ENCODE measurements at regions not wholly inside any gene's neighbourhood (a gene's known extent, or its start where the extent isn't known, plus 50 kb on each side); places are given as distances from the start of the nearest gene placed in this dataset.
"Not testable (repeated sequence)": the region's sequence is repeated elsewhere in the genome, so short reads cannot be mapped to it uniquely, and the experiment has no call there.

DNA sequence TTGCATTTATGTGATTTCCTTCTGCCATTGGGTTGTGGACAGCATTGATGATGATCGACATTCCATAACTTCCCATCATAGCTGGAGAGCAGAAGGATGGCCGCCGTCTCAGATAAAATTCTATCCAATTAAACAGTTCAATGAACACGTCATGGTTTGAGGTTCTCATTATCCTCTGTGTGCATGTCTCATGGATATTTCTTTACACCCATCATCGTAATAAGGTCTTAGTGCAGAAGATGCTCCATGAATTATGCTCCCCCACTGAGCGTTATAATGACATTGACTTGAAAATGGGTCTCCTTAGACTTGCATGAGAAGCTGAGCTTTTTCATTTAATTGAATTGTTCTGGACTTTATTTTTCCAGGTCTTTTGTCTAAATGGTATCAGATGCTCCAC is 92.1 kb downstream of the TRIM42 start:
- no peak for DNase-seq (ENCODE audit: extremely low spot score)
- ChIA-PET POLR2A (no interaction called here), CTCF (no interaction called here)
- TF ChIP-seq CTBP1 (IDR thresholded peaks at IDR 0.05; ENCODE audit: borderline replicate concordance): no peak
- TF ChIP-seq BHLHE40 (IDR thresholded peaks at IDR 0.05; ENCODE audit: borderline replicate concordance): no peak
- no peak for TF ChIP-seq ELF4 (IDR thresholded peaks at IDR 0.05)

DNA sequence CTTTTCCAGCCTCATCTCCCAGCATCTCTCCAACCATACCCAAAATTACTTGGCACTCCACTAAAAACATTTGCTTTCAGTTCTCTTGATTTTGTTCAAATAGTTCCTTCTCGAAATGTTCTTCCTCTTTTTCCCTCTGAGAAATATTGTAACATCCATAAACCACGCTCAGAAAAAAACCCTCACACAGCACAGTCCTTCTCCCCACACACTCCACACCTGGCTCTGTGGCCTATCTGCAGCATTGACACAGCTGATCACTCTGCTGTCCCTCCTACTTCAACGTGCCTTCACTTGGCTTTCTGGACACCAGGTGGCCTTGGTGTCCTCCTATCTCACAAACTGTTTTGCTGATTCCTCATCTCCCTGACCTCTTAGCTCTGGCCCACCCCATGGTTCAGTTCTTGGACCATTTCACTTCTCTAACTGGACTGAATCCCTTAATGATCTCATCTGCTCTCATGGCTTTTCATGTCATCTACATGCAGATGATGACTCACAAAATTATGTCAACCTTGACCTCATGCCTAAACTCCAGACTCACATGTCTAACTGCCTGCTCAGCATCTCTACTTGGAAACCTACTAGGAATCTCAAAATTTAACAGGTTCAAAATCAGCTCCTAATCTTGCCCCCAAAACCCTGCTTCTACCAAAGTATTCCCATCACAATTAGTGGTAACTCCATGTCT is 93.3 kb downstream of the TRIM42 start:
- ChIA-PET POLR2A (no interaction called here), CTCF (no interaction called here)
- no peak for TF ChIP-seq SP1 (IDR thresholded peaks at IDR 0.05)
- TF ChIP-seq HDGF (IDR thresholded peaks at IDR 0.05; ENCODE audit: borderline replicate concordance): no peak
- no peak for TF ChIP-seq TARDBP (IDR thresholded peaks at IDR 0.05)
- TF ChIP-seq FOXM1 (IDR thresholded peaks at IDR 0.05; ENCODE audit: borderline replicate concordance): no peak
- TF ChIP-seq ELF4 (IDR thresholded peaks at IDR 0.05): no peak
- no peak for TF ChIP-seq NFRKB (IDR thresholded peaks at IDR 0.05)
- TF ChIP-seq LEF1 (IDR thresholded peaks at IDR 0.05; ENCODE audit: borderline replicate concordance): no peak
- TF ChIP-seq FOXA1 (IDR thresholded peaks at IDR 0.05): no peak
- no peak for TF ChIP-seq BHLHE40 (IDR thresholded peaks at IDR 0.05; ENCODE audit: borderline replicate concordance)
- TF ChIP-seq FOXK2 (IDR thresholded peaks at IDR 0.05): no peak
- TF ChIP-seq CTBP1 (IDR thresholded peaks at IDR 0.05; ENCODE audit: borderline replicate concordance): no peak
- no peak for DNase-seq (ENCODE audit: extremely low spot score)

DNA sequence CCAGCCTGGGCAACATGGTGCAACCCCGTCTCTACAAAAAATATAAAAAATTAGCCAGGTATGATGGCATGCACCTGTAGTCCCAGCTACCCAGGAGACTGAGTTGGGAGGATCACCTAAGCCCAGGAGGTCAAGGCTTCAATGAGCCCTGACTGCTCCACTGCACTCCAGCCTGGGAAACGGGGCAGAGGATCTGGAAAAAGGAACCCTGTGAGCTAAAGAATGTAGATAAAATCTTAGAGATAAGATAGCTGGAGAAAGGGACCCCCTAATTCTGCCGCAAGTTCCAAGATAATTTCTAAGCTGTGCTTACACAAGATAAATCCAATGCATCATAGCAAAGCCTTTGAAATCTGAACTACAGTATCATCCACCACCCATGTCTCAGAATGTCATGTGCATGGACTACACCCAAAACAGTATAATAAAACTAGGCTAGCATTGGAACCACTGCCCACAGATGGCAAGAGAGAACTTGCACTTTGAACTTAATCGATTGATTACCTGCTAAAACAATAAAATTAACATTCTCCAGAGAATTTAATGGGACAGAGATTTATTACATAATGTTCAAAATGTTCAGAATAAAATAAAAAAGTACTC is 99.9 kb downstream of the TRIM42 start:
- TF ChIP-seq NFRKB (IDR thresholded peaks at IDR 0.05) (no peak), CTBP1 (IDR thresholded peaks at IDR 0.05; ENCODE audit: borderline replicate concordance) (no peak), FOXM1 (IDR thresholded peaks at IDR 0.05; ENCODE audit: borderline replicate concordance) (no peak), FOXK2 (IDR thresholded peaks at IDR 0.05) (no peak), SP1 (IDR thresholded peaks at IDR 0.05) (no peak), ARNT (IDR thresholded peaks at IDR 0.05) (no peak), TARDBP (IDR thresholded peaks at IDR 0.05) (no peak), ELF4 (IDR thresholded peaks at IDR 0.05) (no peak), SUZ12 (IDR thresholded peaks at IDR 0.05) (no peak), BHLHE40 (IDR thresholded peaks at IDR 0.05; ENCODE audit: borderline replicate concordance) (no peak)
- ChIA-PET CTCF (no interaction called here), POLR2A (no interaction called here)
- DNase-seq (ENCODE audit: extremely low spot score): no peak

DNA sequence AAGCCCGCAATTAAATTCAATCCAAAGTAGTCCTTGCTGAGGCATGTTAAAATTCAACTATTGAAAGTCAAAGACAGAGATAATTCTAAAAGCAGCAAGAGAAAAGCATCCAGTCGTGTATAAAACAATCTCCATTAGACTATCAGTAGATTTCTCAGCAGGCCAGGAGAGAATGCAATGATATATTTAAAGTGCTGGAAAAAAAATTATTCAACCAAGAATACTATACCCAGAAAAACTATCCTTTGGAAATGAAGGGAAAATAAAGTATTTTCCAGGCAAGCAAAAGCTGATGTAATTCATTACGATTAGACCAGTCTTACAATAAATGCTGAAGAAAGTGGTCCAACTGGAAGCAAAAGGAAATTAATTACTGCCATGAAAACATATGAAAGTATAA is 113.5 kb downstream of the TRIM42 start:
- CTCF ChIA-PET: interaction anchor here (0.7 kb wide), 1 partner anchor 33 kb away, joined by 5 read pairs; no protein-coding TSS in a partner anchor

DNA sequence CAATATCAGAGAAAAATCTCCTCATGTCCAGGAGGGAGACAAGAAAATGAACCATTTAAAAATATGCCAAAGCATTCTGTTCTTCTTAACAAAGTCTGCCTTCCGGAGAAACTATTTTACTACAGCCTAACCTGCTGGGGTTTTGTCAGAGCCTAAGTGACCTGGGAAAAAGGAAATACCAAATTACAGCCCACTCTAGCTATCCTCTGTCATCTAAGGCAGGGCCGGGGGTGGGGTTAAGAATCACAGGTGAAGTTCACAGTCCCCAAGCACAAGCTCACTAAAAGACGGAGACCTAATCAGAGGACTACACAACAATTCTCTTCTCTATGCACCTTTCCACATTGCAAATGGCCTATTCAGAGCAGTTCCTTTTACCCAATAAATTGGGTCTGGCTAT is 116.6 kb downstream of the TRIM42 start:
- no peak for DNase-seq (ENCODE audit: extremely low spot score)
- POLR2A ChIA-PET: no interaction called here
- CTCF ChIA-PET: no interaction called here
- TF ChIP-seq ELF4 (IDR thresholded peaks at IDR 0.05): no peak
- no peak for TF ChIP-seq NFRKB (IDR thresholded peaks at IDR 0.05)
- no peak for TF ChIP-seq BHLHE40 (IDR thresholded peaks at IDR 0.05; ENCODE audit: borderline replicate concordance)
- no peak for TF ChIP-seq HDGF (IDR thresholded peaks at IDR 0.05; ENCODE audit: borderline replicate concordance)
- no peak for TF ChIP-seq FOXA1 (IDR thresholded peaks at IDR 0.05)
- TF ChIP-seq, protein P1, sequence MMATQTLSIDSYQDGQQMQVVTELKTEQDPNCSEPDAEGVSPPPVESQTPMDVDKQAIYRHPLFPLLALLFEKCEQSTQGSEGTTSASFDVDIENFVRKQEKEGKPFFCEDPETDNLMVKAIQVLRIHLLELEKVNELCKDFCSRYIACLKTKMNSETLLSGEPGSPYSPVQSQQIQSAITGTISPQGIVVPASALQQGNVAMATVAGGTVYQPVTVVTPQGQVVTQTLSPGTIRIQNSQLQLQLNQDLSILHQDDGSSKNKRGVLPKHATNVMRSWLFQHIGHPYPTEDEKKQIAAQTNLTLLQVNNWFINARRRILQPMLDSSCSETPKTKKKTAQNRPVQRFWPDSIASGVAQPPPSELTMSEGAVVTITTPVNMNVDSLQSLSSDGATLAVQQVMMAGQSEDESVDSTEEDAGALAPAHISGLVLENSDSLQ (IDR thresholded peaks at IDR 0.05): no peak

More for the DNA sequence above, 113.5 kb downstream of the TRIM42 start:
- TF ChIP-seq TARDBP (IDR thresholded peaks at IDR 0.05): no peak
- TF ChIP-seq ARNT (IDR thresholded peaks at IDR 0.05): no peak
- no peak for TF ChIP-seq HDGF (IDR thresholded peaks at IDR 0.05; ENCODE audit: borderline replicate concordance)
- no peak for TF ChIP-seq NFRKB (IDR thresholded peaks at IDR 0.05)
- no peak for TF ChIP-seq FOXM1 (IDR thresholded peaks at IDR 0.05; ENCODE audit: borderline replicate concordance)
- TF ChIP-seq, protein P1 (IDR thresholded peaks at IDR 0.05): no peak
- no peak for TF ChIP-seq BHLHE40 (IDR thresholded peaks at IDR 0.05; ENCODE audit: borderline replicate concordance)
- TF ChIP-seq ZNF384 (IDR thresholded peaks at IDR 0.05): no peak
- TF ChIP-seq CTBP1 (IDR thresholded peaks at IDR 0.05; ENCODE audit: borderline replicate concordance): no peak
- no peak for TF ChIP-seq ELF4 (IDR thresholded peaks at IDR 0.05)
- no peak for TF ChIP-seq FOXK2 (IDR thresholded peaks at IDR 0.05)
- TF ChIP-seq L3MBTL2 (conservative IDR thresholded peaks at IDR 0.05): no peak
- TF ChIP-seq SP1 (IDR thresholded peaks at IDR 0.05): no peak
- TF ChIP-seq FOXA1 (IDR thresholded peaks at IDR 0.05): no peak
- TF ChIP-seq SUZ12 (IDR thresholded peaks at IDR 0.05): no peak
- TF ChIP-seq LEF1 (IDR thresholded peaks at IDR 0.05; ENCODE audit: borderline replicate concordance): no peak
- no peak for DNase-seq (ENCODE audit: extremely low spot score)
- POLR2A ChIA-PET: no interaction called here

DNA sequence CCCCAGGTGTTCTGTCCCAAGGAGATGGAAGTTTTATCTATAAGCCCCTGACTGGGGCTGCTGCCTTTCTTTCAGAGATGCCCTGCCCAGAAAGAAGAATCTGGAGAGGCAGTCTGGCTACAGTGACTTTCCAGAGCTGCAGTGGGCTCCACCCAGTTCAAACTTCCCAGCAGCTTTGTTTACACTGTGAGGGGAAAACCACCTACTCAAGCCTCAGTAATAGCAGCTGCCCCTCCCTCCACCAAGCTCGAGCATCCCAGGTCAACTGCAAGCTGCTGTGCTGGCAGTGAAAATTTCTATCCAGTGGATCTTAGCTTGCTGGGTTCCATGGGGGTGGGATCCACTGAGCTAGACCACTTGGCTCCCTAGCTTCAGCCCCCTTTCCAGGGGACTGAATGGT is 125.0 kb downstream of the TRIM42 start:
- CTCF ChIA-PET: interaction anchor here (0.6 kb wide), 1 partner anchor 87 kb away, joined by 3 read pairs; no protein-coding TSS in a partner anchor
- POLR2A ChIA-PET; DNase-seq (ENCODE audit: extremely low spot score): not testable (repeated sequence)

DNA sequence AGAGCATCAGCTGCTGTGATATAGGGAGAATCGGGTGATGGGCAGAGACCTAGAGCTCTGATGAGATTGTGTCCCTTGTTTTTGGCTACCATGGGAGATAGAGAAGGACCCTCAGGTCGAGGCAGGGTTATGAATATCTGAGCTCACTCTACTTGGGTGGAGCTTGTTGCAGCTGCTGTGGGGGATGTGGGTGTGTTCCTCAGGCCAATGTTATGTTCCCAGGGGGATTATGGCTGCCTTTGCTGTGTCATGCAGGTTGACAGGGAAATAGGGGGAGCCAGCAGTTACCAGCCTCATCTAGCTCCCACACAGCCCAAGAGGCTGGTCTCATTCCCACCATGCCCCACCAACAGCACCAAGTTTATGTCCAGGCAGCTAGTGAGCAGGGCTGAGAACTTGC is 131.5 kb downstream of the TRIM42 start:
- ChIA-PET POLR2A (no interaction called here), CTCF (no interaction called here)
- DNase-seq (ENCODE audit: extremely low spot score): no peak
- TF ChIP-seq HDGF (IDR thresholded peaks at IDR 0.05; ENCODE audit: borderline replicate concordance): no peak
- TF ChIP-seq TARDBP (IDR thresholded peaks at IDR 0.05): no peak
- TF ChIP-seq FOXM1 (IDR thresholded peaks at IDR 0.05; ENCODE audit: borderline replicate concordance): no peak
- TF ChIP-seq FOXA1 (IDR thresholded peaks at IDR 0.05): no peak
